GM19324 (cell line): ENCODE measurements at regions not wholly inside any gene's neighbourhood (a gene's known extent, or its start where the extent isn't known, plus 50 kb on each side); places are given as distances from the start of the nearest gene placed in this dataset.
"Not testable (repeated sequence)": the region's sequence is repeated elsewhere in the genome, so short reads cannot be mapped to it uniquely, and the experiment has no call there.

Source experiments
- ATAC-seq: cut with Tn5 transposase; IDR thresholded peaks from one replicate; pipeline ENCODE4 v1.9.1; 2021; ENCODE audit warnings: mild to moderate bottlenecking, moderate library complexity; ENCODE audit not compliant: unreplicated experiment, low FRiP score

- no peak for ATAC-seq
Observed at GRCh38 chr6:102749210-102749971, 1355.9 kb downstream of the GRIK2 start.

- no peak for ATAC-seq
Observed at GRCh38 chr6:102746941-102747340, 1353.4 kb downstream of the GRIK2 start.

GRCh38 chr6:102742754-102743356 lies 1349.3 kb downstream of the GRIK2 start:
- no peak for ATAC-seq

- ATAC-seq: no peak
Observed at GRCh38 chr6:102742028-102742427, 1348.5 kb downstream of the GRIK2 start.

- ATAC-seq: no peak
Observed at GRCh38 chr6:102736941-102737368, 1343.4 kb downstream of the GRIK2 start.

GRCh38 chr6:102732898-102733297 lies 1339.4 kb downstream of the GRIK2 start:
- ATAC-seq: no peak

GRCh38 chr6:102722086-102722485 lies 1328.6 kb downstream of the GRIK2 start:
- not testable (repeated sequence) for ATAC-seq

GRCh38 chr6:102717737-102718456 lies 1324.4 kb downstream of the GRIK2 start:
- no peak for ATAC-seq

GRCh38 chr6:102717252-102717651 lies 1323.7 kb downstream of the GRIK2 start:
- ATAC-seq: no peak

GRCh38 chr6:102701019-102701418 lies 1307.5 kb downstream of the GRIK2 start:
- ATAC-seq: no peak

- no peak for ATAC-seq
Observed at GRCh38 chr6:102686461-102686860, 1293.0 kb downstream of the GRIK2 start.

GRCh38 chr6:102680413-102680812 lies 1286.9 kb downstream of the GRIK2 start:
- no peak for ATAC-seq

- no peak for ATAC-seq
Observed at GRCh38 chr6:102679865-102680264, 1286.4 kb downstream of the GRIK2 start.

- ATAC-seq: no peak
Observed at GRCh38 chr6:102677225-102677624, 1283.7 kb downstream of the GRIK2 start.

GRCh38 chr6:102670735-102671134 lies 1277.2 kb downstream of the GRIK2 start:
- no peak for ATAC-seq

GRCh38 chr6:102662851-102663250 lies 1269.3 kb downstream of the GRIK2 start:
- no peak for ATAC-seq

GRCh38 chr6:102660303-102660702 lies 1266.8 kb downstream of the GRIK2 start:
- ATAC-seq: no peak

GRCh38 chr6:102655823-102656222 lies 1262.3 kb downstream of the GRIK2 start:
- no peak for ATAC-seq

- ATAC-seq: no peak
Observed at GRCh38 chr6:102641426-102641825, 1247.9 kb downstream of the GRIK2 start.

GRCh38 chr6:102631921-102632320 lies 1238.4 kb downstream of the GRIK2 start:
- ATAC-seq: no peak

GRCh38 chr6:102623201-102623600 lies 1229.7 kb downstream of the GRIK2 start:
- ATAC-seq: no peak
